Astrocyte of the spinal cord (primary cell): ENCODE measurements at regions not wholly inside any gene's neighbourhood (a gene's known extent, or its start where the extent isn't known, plus 50 kb on each side); places are given as distances from the start of the nearest gene placed in this dataset.
"Not testable (repeated sequence)": the region's sequence is repeated elsewhere in the genome, so short reads cannot be mapped to it uniquely, and the experiment has no call there.

Source experiments
- DNase-seq: peaks from one replicate; pipeline ENCODE4 v3.0.0; 2011; ENCODE audit warnings: low read depth, low spot score
- H3K4me3 ChIP-seq: 2 replicates; pipeline ENCODE4 v1.5.1; 2011; ENCODE audit warnings: low read depth, mild to moderate bottlenecking, low read length, moderate library complexity
- in situ Hi-C: cut with HindIII; loops from 2 replicates; pipeline ENCODE4 v1.10.0; 2017; ENCODE audit warnings: low sequenced_read_pairs
- TF ChIP-seq, protein P1 (sequence below): IDR thresholded peaks from 2 replicates; pipeline ENCODE4 v1.5.1; 2012; ENCODE audit warnings: low read depth, mild to moderate bottlenecking, low read length, inconsistent platforms

DNA sequence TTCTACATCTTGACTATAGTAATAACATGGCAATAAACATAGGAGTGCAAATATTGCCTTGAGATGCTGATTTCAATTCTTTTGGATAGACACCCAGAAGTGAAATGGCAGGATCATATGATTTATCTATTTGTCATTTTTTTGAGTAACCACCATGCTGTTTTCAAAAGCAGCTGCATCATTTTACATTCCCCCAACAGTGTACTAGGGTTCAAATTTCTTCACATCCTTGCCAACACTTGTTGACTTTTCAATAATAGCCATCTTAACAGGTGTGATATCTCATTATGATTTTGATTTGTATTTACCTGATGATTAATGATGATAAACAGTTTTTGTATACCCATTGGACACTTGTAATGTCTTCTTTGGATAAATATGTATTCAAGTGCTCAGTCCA is 90.8 kb downstream of the STRADB start:
- no peak for DNase-seq
- no peak overlapping the region for H3K4me3 ChIP-seq
- in situ Hi-C loops: no loop called here
- TF ChIP-seq, protein P1, sequence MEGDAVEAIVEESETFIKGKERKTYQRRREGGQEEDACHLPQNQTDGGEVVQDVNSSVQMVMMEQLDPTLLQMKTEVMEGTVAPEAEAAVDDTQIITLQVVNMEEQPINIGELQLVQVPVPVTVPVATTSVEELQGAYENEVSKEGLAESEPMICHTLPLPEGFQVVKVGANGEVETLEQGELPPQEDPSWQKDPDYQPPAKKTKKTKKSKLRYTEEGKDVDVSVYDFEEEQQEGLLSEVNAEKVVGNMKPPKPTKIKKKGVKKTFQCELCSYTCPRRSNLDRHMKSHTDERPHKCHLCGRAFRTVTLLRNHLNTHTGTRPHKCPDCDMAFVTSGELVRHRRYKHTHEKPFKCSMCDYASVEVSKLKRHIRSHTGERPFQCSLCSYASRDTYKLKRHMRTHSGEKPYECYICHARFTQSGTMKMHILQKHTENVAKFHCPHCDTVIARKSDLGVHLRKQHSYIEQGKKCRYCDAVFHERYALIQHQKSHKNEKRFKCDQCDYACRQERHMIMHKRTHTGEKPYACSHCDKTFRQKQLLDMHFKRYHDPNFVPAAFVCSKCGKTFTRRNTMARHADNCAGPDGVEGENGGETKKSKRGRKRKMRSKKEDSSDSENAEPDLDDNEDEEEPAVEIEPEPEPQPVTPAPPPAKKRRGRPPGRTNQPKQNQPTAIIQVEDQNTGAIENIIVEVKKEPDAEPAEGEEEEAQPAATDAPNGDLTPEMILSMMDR: no peak

DNA sequence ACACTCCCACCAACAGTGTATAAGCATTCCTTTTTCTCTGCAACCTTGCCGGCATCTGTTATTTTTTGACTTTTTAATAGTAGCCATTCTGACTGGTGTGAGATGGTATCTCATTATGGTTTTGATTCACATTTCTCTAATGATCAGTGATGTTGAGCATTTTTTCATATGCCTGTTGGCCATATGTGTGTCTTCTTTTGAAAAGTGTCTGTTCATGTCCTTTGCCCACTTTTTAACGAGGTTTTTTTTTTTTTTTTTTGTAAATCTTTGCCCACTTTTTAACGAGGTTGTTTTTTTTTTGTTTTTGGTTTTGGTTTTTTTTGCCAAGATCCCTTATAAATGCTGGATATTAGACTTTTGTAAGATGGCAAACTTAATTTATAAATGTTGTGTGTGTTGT is 87.7 kb downstream of the STRADB start:
- in situ Hi-C loops, H3K4me3 ChIP-seq, DNase-seq: not testable (repeated sequence)

DNA sequence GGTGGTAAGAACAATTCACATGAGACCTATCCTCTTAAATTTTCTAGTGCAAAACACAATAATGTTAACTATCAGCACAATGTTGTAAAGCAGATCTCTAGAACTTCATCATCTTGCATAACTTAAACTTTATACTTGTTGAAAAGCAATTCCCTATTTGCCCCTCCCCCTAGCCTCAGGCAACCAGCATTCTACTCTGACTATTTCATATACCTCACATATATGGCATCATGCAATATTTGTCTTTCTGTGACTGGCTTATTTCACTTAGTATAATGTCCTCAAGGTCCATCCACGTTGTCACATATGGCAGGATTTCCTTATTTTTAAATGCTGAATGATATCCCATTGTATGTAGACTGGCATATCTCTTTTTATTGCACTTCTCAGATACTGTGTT is 86.5 kb downstream of the STRADB start:
- no peak overlapping the region for H3K4me3 ChIP-seq
- DNase-seq: no peak
- in situ Hi-C loops: no loop called here
- TF ChIP-seq, protein P1: no peak

DNA sequence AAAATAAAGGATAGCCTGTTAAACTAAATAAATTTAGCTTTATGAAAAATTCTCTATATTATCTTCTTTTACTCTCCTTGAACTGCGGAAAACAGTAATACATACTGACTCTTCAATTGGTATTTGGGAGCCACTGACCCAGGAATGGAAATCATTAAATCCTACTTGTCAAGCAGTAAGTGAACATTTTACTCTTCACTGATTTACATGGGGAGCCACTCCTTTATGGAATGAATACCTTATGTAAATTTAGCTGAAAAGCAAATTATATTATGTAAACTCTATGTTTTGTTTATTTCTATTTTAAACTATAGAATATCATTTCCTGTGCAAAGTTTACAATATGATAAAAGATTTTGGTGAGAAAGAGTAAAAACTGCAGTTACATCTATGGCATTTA is 85.2 kb downstream of the STRADB start:
- in situ Hi-C loops: no loop called here
- TF ChIP-seq, protein P1: no peak
- no peak for DNase-seq
- H3K4me3 ChIP-seq: no peak overlapping the region

DNA sequence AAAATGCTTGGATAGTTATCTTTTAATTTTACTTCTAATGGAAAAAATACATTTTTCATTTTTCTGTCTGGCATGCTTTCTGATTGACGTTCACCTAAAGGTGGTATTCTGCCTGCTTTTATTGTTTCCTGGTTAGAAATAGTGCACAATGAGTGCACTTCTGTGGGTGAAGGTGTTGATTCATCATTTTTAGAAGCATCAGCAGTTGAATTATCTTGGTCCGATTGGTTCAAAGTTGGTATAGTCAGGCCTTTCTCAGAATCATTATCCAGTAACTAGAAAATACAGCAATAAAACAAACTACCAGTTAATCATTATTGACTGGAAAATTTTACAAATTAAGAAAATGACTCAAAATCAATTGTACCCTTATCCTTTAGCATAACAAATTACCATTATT is 84.5 kb downstream of the STRADB start:
- TF ChIP-seq, protein P1: no peak
- in situ Hi-C loops: no loop called here
- DNase-seq: no peak
- H3K4me3 ChIP-seq: no peak overlapping the region

DNA sequence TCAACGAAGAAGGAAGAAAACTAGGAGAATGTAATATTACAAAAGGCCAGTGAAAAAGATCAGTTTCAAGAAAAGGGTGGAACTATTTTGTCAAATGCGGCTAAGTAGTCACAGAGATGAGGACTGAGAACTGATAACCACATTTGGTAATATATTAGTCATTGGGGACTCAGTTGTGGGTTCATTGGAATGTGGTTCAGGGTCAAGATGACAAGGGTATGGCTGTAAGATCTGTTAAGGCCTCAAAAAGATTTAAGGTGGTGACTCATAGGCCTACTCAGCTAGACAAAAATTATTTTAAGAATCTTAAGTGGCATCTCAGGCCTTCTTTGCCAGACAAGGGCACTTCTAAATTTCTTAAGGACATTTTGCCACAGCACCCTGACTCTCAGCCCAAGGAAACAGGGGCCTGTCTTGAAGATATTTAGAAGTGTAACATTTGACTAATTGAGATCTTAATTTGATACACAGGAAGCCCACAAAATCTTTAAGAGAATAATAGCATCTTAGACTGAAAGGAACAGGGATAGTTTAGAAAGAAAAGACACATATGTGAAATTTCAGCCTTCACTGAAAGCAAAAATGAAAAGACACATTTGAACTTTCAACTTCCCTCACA is 81.3 kb downstream of the STRADB start:
- peak; percentile 87 for DNase-seq
- TF ChIP-seq, protein P1: no peak
- in situ Hi-C loops: no loop called here
- H3K4me3 ChIP-seq: no peak overlapping the region
